GM18907 (cell line): ENCODE measurements at regions not wholly inside any gene's neighbourhood (a gene's known extent, or its start where the extent isn't known, plus 50 kb on each side); places are given as distances from the start of the nearest gene placed in this dataset.

Source experiments
- ATAC-seq: cut with Tn5 transposase; IDR thresholded peaks from one replicate; pipeline ENCODE4 v1.9.1; 2021; ENCODE audit warnings: mild to moderate bottlenecking, moderate library complexity; ENCODE audit not compliant: unreplicated experiment

- ATAC-seq, result no peak
Measured at GRCh38 chr3:168476360-168476980, 380.7 kb upstream of the GOLIM4 start.

- ATAC-seq, result no peak
Measured at GRCh38 chr3:168475704-168476103, 380.0 kb upstream of the GOLIM4 start.

GRCh38 chr3:168473334-168473890 lies 377.7 kb upstream of the GOLIM4 start:
- no peak for ATAC-seq

- ATAC-seq, result no peak
Measured at GRCh38 chr3:168472783-168473182, 377.1 kb upstream of the GOLIM4 start.

GRCh38 chr3:168470380-168470779 lies 374.7 kb upstream of the GOLIM4 start:
- no peak for ATAC-seq

- ATAC-seq, result no peak
Measured at GRCh38 chr3:168469436-168469835, 373.7 kb upstream of the GOLIM4 start.

- peak; percentile 92 for ATAC-seq
Measured at GRCh38 chr3:168467115-168467714, 371.5 kb upstream of the GOLIM4 start.

GRCh38 chr3:168461793-168462192 lies 366.1 kb upstream of the GOLIM4 start:
- ATAC-seq, result no peak

- ATAC-seq, result no peak
Measured at GRCh38 chr3:168459226-168459784, 363.6 kb upstream of the GOLIM4 start.

- no peak for ATAC-seq
Measured at GRCh38 chr3:168457954-168458539, 362.3 kb upstream of the GOLIM4 start.

- no peak for ATAC-seq
Measured at GRCh38 chr3:168455814-168456213, 360.1 kb upstream of the GOLIM4 start.

GRCh38 chr3:168453623-168454022 lies 357.9 kb upstream of the GOLIM4 start:
- no peak for ATAC-seq

GRCh38 chr3:168443965-168444364 lies 348.2 kb upstream of the GOLIM4 start:
- ATAC-seq, result no peak

- no peak for ATAC-seq
Measured at GRCh38 chr3:168442502-168442901, 346.8 kb upstream of the GOLIM4 start.

- no peak for ATAC-seq
Measured at GRCh38 chr3:168436245-168436724, 340.6 kb upstream of the GOLIM4 start.

- no peak for ATAC-seq
Measured at GRCh38 chr3:168431491-168431890, 335.8 kb upstream of the GOLIM4 start.

GRCh38 chr3:168427835-168428475 lies 332.2 kb upstream of the GOLIM4 start:
- no peak for ATAC-seq

GRCh38 chr3:168427156-168427555 lies 331.4 kb upstream of the GOLIM4 start:
- no peak for ATAC-seq

GRCh38 chr3:168425936-168426595 lies 330.3 kb upstream of the GOLIM4 start:
- no peak for ATAC-seq

- ATAC-seq, result no peak
Measured at GRCh38 chr3:168424059-168424734, 328.5 kb upstream of the GOLIM4 start.
